ENCODE measurements at regions not wholly inside any gene's neighbourhood (a gene's known extent, or its start where the extent isn't known, plus 50 kb on each side); places are given as distances from the start of the nearest gene placed in this dataset.

DNA sequence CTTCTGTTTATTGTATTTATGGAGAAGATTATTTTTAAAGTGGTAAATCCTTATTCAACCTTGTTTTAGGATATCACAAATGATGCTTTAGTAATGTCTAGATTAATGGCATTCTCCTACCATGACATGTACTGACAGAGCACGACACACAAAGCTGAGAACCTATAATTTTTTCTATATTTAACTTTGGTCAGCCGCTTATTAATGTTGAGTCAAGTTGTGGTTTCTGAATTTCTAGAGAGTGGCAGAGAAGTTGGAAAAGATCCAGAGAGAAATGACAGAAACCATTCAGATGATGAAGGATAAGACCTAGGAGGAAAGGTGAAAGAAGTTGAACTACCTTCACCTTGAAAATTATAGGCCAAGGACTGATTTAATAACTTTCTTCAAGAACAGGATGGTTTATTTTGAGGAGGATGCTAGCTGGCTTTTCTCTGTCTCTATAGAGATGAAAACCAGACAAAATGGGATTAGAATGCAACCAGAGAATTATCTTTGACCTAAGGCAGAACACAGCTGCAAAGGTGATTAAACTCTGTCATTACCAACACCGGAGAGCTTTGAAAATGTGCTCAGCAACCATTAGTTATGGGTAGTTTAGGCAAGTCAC, 62.6 kb upstream of the TSPAN5 start:
- 73 to 84% methylated on average over 3 of the region's 3 CpGs for WGBS, 2 donors
- Histone ChIP-seq H3K4me3 (no peak overlapping the region), H3K27ac (no peak overlapping the region), H3K9me3 (no peaks in the 10 kb centered on the region), H3K36me3 (ENCODE audit: low read depth, missing control alignments) (no peaks in the 10 kb centered on the region), H3K4me1 (no peaks in the 10 kb centered on the region), H3K27me3 (no peaks in the 10 kb centered on the region)
- intact Hi-C loops (cut with DNase I; ENCODE audit: low total_unique reads), result no loop called here
- TF ChIP-seq, protein P1, sequence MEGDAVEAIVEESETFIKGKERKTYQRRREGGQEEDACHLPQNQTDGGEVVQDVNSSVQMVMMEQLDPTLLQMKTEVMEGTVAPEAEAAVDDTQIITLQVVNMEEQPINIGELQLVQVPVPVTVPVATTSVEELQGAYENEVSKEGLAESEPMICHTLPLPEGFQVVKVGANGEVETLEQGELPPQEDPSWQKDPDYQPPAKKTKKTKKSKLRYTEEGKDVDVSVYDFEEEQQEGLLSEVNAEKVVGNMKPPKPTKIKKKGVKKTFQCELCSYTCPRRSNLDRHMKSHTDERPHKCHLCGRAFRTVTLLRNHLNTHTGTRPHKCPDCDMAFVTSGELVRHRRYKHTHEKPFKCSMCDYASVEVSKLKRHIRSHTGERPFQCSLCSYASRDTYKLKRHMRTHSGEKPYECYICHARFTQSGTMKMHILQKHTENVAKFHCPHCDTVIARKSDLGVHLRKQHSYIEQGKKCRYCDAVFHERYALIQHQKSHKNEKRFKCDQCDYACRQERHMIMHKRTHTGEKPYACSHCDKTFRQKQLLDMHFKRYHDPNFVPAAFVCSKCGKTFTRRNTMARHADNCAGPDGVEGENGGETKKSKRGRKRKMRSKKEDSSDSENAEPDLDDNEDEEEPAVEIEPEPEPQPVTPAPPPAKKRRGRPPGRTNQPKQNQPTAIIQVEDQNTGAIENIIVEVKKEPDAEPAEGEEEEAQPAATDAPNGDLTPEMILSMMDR (IDR thresholded peaks at IDR 0.05), result no peak
- no peak for TF ChIP-seq POLR2A (IDR thresholded peaks at IDR 0.05)
- no peak for DNase-seq

GRCh38 chr4:98716796-98717195, 58.4 kb upstream of the TSPAN5 start:
- no peak overlapping the region for H3K27ac ChIP-seq
- no peaks in the 10 kb centered on the region for H3K4me1 ChIP-seq
- no peaks in the 10 kb centered on the region for H3K9me3 ChIP-seq
- DNase-seq, result no peak
- intact Hi-C loops (cut with DNase I; ENCODE audit: low total_unique reads), result no loop called here
- no peak for TF ChIP-seq POLR2A (IDR thresholded peaks at IDR 0.05)
- TF ChIP-seq, protein P1 (IDR thresholded peaks at IDR 0.05), result no peak
- H3K36me3 ChIP-seq (ENCODE audit: low read depth, missing control alignments), result no peaks in the 10 kb centered on the region
- no peak overlapping the region for H3K4me3 ChIP-seq
- no peaks in the 10 kb centered on the region for H3K27me3 ChIP-seq

- Histone ChIP-seq H3K9me3 (no peaks in the 10 kb centered on the region), H3K4me3 (no peak overlapping the region), H3K27me3 (no peaks in the 10 kb centered on the region), H3K4me1 (no peaks in the 10 kb centered on the region), H3K27ac (no peak overlapping the region), H3K36me3 (ENCODE audit: low read depth, missing control alignments) (no peaks in the 10 kb centered on the region)
- TF ChIP-seq, protein P1 (IDR thresholded peaks at IDR 0.05), result no peak
- no peak for TF ChIP-seq POLR2A (IDR thresholded peaks at IDR 0.05)
- intact Hi-C loops (cut with DNase I; ENCODE audit: low total_unique reads), result no loop called here
- WGBS, 2 donors, result 84 to 96% methylated on average over 2 of the region's 2 CpGs
- DNase-seq, result no peak
Observed at GRCh38 chr4:98712607-98713006, 54.2 kb upstream of the TSPAN5 start.

DNA sequence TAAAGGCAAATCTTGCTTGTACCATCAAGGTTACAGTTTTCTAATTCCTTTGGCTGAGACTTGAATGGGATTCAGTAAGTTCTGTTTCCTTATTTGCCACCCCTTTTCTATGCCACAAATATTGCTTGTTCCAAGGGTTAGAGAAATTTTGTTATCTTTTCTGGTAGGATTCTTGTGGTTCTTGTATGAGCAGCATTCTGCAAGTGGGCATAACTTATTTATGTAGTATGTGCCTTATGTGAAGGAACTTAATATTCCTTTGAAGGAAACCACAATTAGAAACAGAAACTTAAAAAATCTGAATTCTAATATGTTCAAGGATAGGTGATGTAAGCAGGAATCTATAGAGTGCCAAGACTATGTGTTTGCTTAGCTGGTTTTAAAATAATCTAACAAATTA, 53.1 kb upstream of the TSPAN5 start:
- H3K4me1 ChIP-seq, result no peaks in the 10 kb centered on the region
- H3K4me3 ChIP-seq, result no peak overlapping the region
- no peak overlapping the region for H3K27ac ChIP-seq
- H3K27me3 ChIP-seq, result no peaks in the 10 kb centered on the region
- no peak for DNase-seq
- no peaks in the 10 kb centered on the region for H3K9me3 ChIP-seq
- no peaks in the 10 kb centered on the region for H3K36me3 ChIP-seq (ENCODE audit: low read depth, missing control alignments)
- TF ChIP-seq, protein P1 (IDR thresholded peaks at IDR 0.05), result no peak
- TF ChIP-seq POLR2A (IDR thresholded peaks at IDR 0.05), result no peak
- intact Hi-C loops (cut with DNase I; ENCODE audit: low total_unique reads), result no loop called here

- Histone ChIP-seq H3K36me3 (ENCODE audit: low read depth, missing control alignments) (no peaks in the 10 kb centered on the region), H3K4me3 (no peak overlapping the region), H3K4me1 (no peaks in the 10 kb centered on the region), H3K27me3 (no peaks in the 10 kb centered on the region), H3K27ac (no peak overlapping the region), H3K9me3 (no peaks in the 10 kb centered on the region)
- DNase-seq, result no peak
- WGBS, 2 donors, result 81 to 84% methylated on average over 4 of the region's 4 CpGs
- intact Hi-C loops (cut with DNase I; ENCODE audit: low total_unique reads), result no loop called here
- TF ChIP-seq POLR2A (IDR thresholded peaks at IDR 0.05), result no peak
- TF ChIP-seq, protein P1 (IDR thresholded peaks at IDR 0.05), result no peak
Observed at GRCh38 chr4:98710831-98711230, 52.4 kb upstream of the TSPAN5 start.

Data from testis (tissue), 2 donors.